ENCODE measurements at regions not wholly inside any gene's neighbourhood (a gene's known extent, or its start where the extent isn't known, plus 50 kb on each side); places are given as distances from the start of the nearest gene placed in this dataset.
A peak's percentile ranks its signal among the peaks of the same experiment; 100 is the strongest.

GRCh38 chr4:114393295-114394038 is 205.1 kb upstream of the UGT8 start:
- H3K36me3 Mint-ChIP-seq (ENCODE audit: low read depth): no peaks in the 10 kb centered on the region
- H3K27me3 Mint-ChIP-seq (ENCODE audit: low read depth): peaks cover 25% of the 10 kb centered on the region
- no peak for TF ChIP-seq CTCF (IDR thresholded peaks at IDR 0.05; ENCODE audit: unreplicated experiment in 3 of 3)
- H3K9me3 Mint-ChIP-seq: no peaks in the 10 kb centered on the region
- H3K4me1 Mint-ChIP-seq: peaks cover 7% of the 10 kb centered on the region
- no peak overlapping the region for H3K4me3 Mint-ChIP-seq
- no peak overlapping the region for H3K27ac Mint-ChIP-seq

GRCh38 chr4:114396808-114397207 is 201.8 kb upstream of the UGT8 start:
- H3K4me1 Mint-ChIP-seq: peaks cover 11% of the 10 kb centered on the region
- H3K4me3 Mint-ChIP-seq: no peak overlapping the region
- H3K9me3 Mint-ChIP-seq: no peaks in the 10 kb centered on the region
- no peak overlapping the region for H3K27ac Mint-ChIP-seq
- H3K36me3 Mint-ChIP-seq (ENCODE audit: low read depth): no peaks in the 10 kb centered on the region
- H3K27me3 Mint-ChIP-seq (ENCODE audit: low read depth): peaks cover 22% of the 10 kb centered on the region
- TF ChIP-seq CTCF (IDR thresholded peaks at IDR 0.05; ENCODE audit: unreplicated experiment in 3 of 3): no peak

GRCh38 chr4:114398410-114398809 is 200.2 kb upstream of the UGT8 start:
- Mint-ChIP-seq H3K4me1 (peaks cover 11% of the 10 kb centered on the region), H3K4me3 (no peak overlapping the region), H3K9me3 (no peaks in the 10 kb centered on the region), H3K27me3 (ENCODE audit: low read depth) (peaks cover 21% of the 10 kb centered on the region), H3K36me3 (ENCODE audit: low read depth) (no peaks in the 10 kb centered on the region), H3K27ac (peak overlapping the region; percentile 16 to 77 (median 56))
- no peak for TF ChIP-seq CTCF (IDR thresholded peaks at IDR 0.05; ENCODE audit: unreplicated experiment in 3 of 3)

- peaks cover 11% of the 10 kb centered on the region for H3K4me1 Mint-ChIP-seq
- peaks cover 21% of the 10 kb centered on the region for H3K27me3 Mint-ChIP-seq (ENCODE audit: low read depth)
- H3K9me3 Mint-ChIP-seq: no peaks in the 10 kb centered on the region
- TF ChIP-seq CTCF (IDR thresholded peaks at IDR 0.05; ENCODE audit: unreplicated experiment in 3 of 3): no peak
- peak overlapping the region in 2 of 3 experiments; percentile 56 to 77 for H3K27ac Mint-ChIP-seq
- peak overlapping the region in 1 of 3 experiments; percentile 28 for H3K4me3 Mint-ChIP-seq
- H3K36me3 Mint-ChIP-seq (ENCODE audit: low read depth): no peaks in the 10 kb centered on the region
Observed at GRCh38 chr4:114399105-114399504, 199.5 kb upstream of the UGT8 start.

- TF ChIP-seq CTCF (IDR thresholded peaks at IDR 0.05; ENCODE audit: unreplicated experiment in 3 of 3): no peak
- H3K36me3 Mint-ChIP-seq (ENCODE audit: low read depth): peaks cover 6% of the 10 kb centered on the region
- H3K27ac Mint-ChIP-seq: no peak overlapping the region
- H3K4me3 Mint-ChIP-seq: no peak overlapping the region
- peaks cover 15% of the 10 kb centered on the region for H3K27me3 Mint-ChIP-seq (ENCODE audit: low read depth)
- H3K9me3 Mint-ChIP-seq: peaks cover 8% of the 10 kb centered on the region
- H3K4me1 Mint-ChIP-seq: peaks cover 11% of the 10 kb centered on the region
Observed at GRCh38 chr4:114400531-114400930, 198.1 kb upstream of the UGT8 start.

- Mint-ChIP-seq H3K27ac (no peak overlapping the region), H3K9me3 (peaks cover 8% of the 10 kb centered on the region), H3K4me1 (peaks cover 11% of the 10 kb centered on the region), H3K4me3 (no peak overlapping the region), H3K27me3 (ENCODE audit: low read depth) (peaks cover 17% of the 10 kb centered on the region), H3K36me3 (ENCODE audit: low read depth) (peaks cover 6% of the 10 kb centered on the region)
- TF ChIP-seq CTCF (IDR thresholded peaks at IDR 0.05; ENCODE audit: unreplicated experiment in 3 of 3): no peak
Observed at GRCh38 chr4:114401483-114401882, 197.1 kb upstream of the UGT8 start.
